AG04450 (cell line): ENCODE measurements at regions not wholly inside any gene's neighbourhood (a gene's known extent, or its start where the extent isn't known, plus 50 kb on each side); places are given as distances from the start of the nearest gene placed in this dataset.
"Not testable (repeated sequence)": the region's sequence is repeated elsewhere in the genome, so short reads cannot be mapped to it uniquely, and the experiment has no call there.

Experiments used
- CTCF ChIA-PET: fragments of 300-600, 350-600 bp; formaldehyde crosslinking; extraction: SDS; loops from one replicate; lab custom pipeline; 2022; ENCODE audit warnings: antibody characterized with exemption, inconsistent platforms; lab: Charles Lee
- POLR2A ChIA-PET: fragments of 350-600 bp; formaldehyde crosslinking; extraction: SDS; loops from one replicate; lab custom pipeline; 2021; ENCODE audit warnings: antibody characterized with exemption, inconsistent platforms; lab: Yijun Ruan, JAX
- DNase-seq: peaks from one replicate; pipeline ENCODE4 v3.0.0-alpha.2; 2011; ENCODE audit warnings: low read depth, low spot score
- H3K27ac ChIP-seq: one replicate; pipeline ENCODE4 v1.5.1; 2012; ENCODE audit warnings: low read depth, low read length, control low read depth
- H3K27me3 ChIP-seq: one replicate; pipeline ENCODE4 v1.6.0; 2012; ENCODE audit warnings: low read length; ENCODE audit not compliant: control insufficient read depth, insufficient read depth
- H3K4me3 ChIP-seq: 2 replicates; pipeline ENCODE4 v1.5.1; 2011; ENCODE audit warnings: mild to moderate bottlenecking, low read depth, low read length, control low read depth
- H3K9me3 ChIP-seq: 2 replicates; pipeline ENCODE4 v1.5.1; 2012; ENCODE audit warnings: low read length; ENCODE audit not compliant: control insufficient read depth, insufficient read depth
- CTCF ChIP-seq: IDR thresholded peaks from 2 replicates; pipeline ENCODE4 v1.5.1; 2011; ENCODE audit warnings: low read depth, low read length, control low read depth, inconsistent platforms

DNA sequence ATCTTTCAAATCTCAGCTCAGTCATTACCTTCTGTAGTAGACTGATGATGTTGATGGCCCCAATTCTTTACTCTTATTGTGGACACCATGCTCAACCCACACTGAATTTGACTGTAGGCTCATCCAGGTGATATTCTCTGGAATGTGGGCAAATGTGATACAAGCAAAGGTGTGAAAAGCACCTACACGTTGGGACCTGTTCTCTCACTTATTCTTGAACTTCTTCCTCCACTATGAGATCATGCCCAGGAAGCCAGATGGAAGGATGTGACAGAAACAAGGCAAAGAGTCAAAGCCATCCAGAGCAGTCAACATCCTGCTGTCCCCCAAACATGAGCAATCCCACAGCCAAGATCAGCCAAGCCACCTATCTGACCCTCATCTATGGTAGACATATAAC, 471.2 kb upstream of the UBE2E2 start:
- H3K27me3 ChIP-seq = no peaks in the 10 kb centered on the region
- ChIA-PET POLR2A (no interaction called here), CTCF (interaction anchor here (0.6 kb wide), 1 partner anchor 228 kb away, joined by 4 read pairs; no protein-coding TSS in a partner anchor)
- no peak for DNase-seq
- H3K4me3 ChIP-seq = no peak overlapping the region
- TF ChIP-seq CTCF = no peak
- H3K9me3 ChIP-seq = no peaks in the 10 kb centered on the region
- H3K27ac ChIP-seq = no peak overlapping the region

DNA sequence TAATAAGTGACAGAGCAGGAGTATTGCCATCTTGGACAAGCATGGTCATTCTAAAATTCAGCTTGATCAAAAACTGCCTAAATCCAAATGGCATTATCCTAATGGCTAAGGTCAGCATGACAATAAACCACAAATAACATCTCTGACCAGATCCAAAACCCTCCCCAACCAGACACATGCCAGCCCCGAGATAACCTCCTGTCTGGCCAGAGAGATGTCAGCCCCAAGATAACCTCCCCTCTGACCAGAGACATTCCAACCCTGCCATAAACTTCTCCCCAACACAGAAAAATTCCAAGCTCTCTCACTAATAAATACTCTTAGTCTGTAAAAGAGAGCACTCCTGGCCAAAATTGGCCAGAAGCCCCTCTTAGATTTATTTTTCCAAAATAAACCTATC, 470.5 kb upstream of the UBE2E2 start:
- no peak for TF ChIP-seq CTCF
- no peaks in the 10 kb centered on the region for H3K9me3 ChIP-seq
- ChIA-PET POLR2A (no interaction called here), CTCF (no interaction called here)
- no peak overlapping the region for H3K27ac ChIP-seq
- H3K27me3 ChIP-seq = no peaks in the 10 kb centered on the region
- DNase-seq = no peak
- H3K4me3 ChIP-seq = no peak overlapping the region

DNA sequence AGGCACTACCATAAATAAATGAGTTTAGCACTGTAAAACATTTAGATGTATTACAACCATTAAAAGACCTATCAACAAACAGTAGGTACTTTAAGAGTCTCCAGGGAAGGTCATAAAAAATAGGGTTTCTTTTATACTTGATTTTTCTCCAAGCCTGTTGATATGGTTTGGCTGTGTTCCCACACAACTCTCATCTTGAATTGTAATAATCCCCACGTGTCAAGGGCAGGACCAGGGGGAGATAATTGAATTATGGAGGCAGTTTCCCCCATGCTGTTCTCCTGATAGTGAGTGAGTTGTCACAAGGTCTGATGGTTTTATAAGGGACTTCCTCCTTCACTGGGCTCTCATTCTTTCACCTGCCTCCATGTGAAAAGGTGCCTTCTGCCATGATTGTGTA, 468.9 kb upstream of the UBE2E2 start:
- Histone ChIP-seq H3K27ac (no peak overlapping the region), H3K27me3 (no peaks in the 10 kb centered on the region), H3K9me3 (no peaks in the 10 kb centered on the region), H3K4me3 (no peak overlapping the region)
- CTCF ChIA-PET = no interaction called here
- TF ChIP-seq CTCF = no peak
- POLR2A ChIA-PET = no interaction called here
- DNase-seq = no peak

DNA sequence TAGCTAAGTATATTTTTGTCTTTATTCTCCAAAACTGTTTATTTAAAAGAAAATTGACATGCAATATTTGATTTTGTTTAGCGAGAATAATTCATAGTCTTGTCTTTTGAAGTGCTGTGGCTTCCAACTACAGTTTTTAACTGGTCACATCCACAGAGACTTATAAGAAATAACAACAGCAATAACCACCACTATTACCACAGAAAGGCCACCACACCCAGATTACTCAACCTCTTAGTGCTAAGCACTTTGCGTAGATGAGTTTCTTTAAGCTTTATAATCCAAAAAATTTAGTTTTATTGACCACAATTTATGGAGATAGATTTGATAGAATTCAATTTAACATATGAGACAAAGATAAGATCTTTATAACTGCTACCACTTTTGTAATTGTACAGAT, 468.4 kb upstream of the UBE2E2 start:
- H3K4me3 ChIP-seq = no peak overlapping the region
- POLR2A ChIA-PET = no interaction called here
- CTCF ChIA-PET = no interaction called here
- H3K27me3 ChIP-seq = no peaks in the 10 kb centered on the region
- H3K27ac ChIP-seq = no peak overlapping the region
- H3K9me3 ChIP-seq = no peaks in the 10 kb centered on the region
- TF ChIP-seq CTCF = no peak
- DNase-seq = no peak

DNA sequence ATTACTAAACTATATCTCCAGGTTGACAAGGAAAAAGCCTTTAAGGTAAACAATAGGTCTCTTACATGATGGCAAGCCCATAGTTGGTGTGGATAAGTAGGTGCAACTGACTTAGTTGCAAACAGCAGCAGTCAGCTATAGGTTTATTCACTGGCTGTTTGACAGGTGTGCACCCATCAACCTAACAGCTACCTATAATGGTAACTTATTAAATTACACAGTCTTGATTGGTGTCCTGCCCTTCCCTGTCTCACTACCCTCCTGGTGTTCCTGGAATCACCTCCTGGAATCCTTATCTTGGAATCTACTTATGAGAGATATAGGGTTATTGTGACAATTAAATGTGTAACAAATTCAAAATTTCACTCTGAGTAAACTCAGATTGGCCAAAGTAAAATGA, 467.8 kb upstream of the UBE2E2 start:
- Histone ChIP-seq H3K27me3 (no peaks in the 10 kb centered on the region), H3K27ac (no peak overlapping the region), H3K4me3 (no peak overlapping the region), H3K9me3 (no peaks in the 10 kb centered on the region)
- DNase-seq = no peak
- no peak for TF ChIP-seq CTCF
- CTCF ChIA-PET = no interaction called here
- POLR2A ChIA-PET = no interaction called here

- H3K27ac ChIP-seq, H3K9me3 ChIP-seq, H3K27me3 ChIP-seq, DNase-seq, POLR2A ChIA-PET, CTCF ChIA-PET, H3K4me3 ChIP-seq: not testable (repeated sequence)
These were observed 459.7 kb upstream of the UBE2E2 start for GRCh38 chr3:22743386-22743785.
